Erythroblast (primary cell): ENCODE measurements at regions not wholly inside any gene's neighbourhood (a gene's known extent, or its start where the extent isn't known, plus 50 kb on each side); places are given as distances from the start of the nearest gene placed in this dataset.
"Not testable (repeated sequence)": the region's sequence is repeated elsewhere in the genome, so short reads cannot be mapped to it uniquely, and the experiment has no call there.

Experiments used
- GATA1 ChIP-seq: IDR thresholded peaks from 2 replicates; pipeline ENCODE4 v1.6.1; 2011; ENCODE audit warnings: low read depth, mild to moderate bottlenecking, control low read depth, low read length, moderate library complexity
- POLR2A ChIP-seq: IDR thresholded peaks from 2 replicates; pipeline ENCODE4 v1.6.1; 2011; ENCODE audit warnings: mild to moderate bottlenecking, low read length

GRCh38 chr3:66651520-66651919 is 150.7 kb upstream of the LRIG1 start:
- TF ChIP-seq POLR2A, GATA1: not testable (repeated sequence)
